ENCODE measurements at regions not wholly inside any gene's neighbourhood (a gene's known extent, or its start where the extent isn't known, plus 50 kb on each side); places are given as distances from the start of the nearest gene placed in this dataset.

GRCh38 chr7:25552998-25553397, 324.7 kb upstream of the NPVF start:
- TF ChIP-seq, protein P1, sequence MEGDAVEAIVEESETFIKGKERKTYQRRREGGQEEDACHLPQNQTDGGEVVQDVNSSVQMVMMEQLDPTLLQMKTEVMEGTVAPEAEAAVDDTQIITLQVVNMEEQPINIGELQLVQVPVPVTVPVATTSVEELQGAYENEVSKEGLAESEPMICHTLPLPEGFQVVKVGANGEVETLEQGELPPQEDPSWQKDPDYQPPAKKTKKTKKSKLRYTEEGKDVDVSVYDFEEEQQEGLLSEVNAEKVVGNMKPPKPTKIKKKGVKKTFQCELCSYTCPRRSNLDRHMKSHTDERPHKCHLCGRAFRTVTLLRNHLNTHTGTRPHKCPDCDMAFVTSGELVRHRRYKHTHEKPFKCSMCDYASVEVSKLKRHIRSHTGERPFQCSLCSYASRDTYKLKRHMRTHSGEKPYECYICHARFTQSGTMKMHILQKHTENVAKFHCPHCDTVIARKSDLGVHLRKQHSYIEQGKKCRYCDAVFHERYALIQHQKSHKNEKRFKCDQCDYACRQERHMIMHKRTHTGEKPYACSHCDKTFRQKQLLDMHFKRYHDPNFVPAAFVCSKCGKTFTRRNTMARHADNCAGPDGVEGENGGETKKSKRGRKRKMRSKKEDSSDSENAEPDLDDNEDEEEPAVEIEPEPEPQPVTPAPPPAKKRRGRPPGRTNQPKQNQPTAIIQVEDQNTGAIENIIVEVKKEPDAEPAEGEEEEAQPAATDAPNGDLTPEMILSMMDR (IDR thresholded peaks at IDR 0.05), result no peak
- TF ChIP-seq POLR2A (IDR thresholded peaks at IDR 0.05) (no peak), POLR2AphosphoS5 (IDR thresholded peaks at IDR 0.05) (no peak)

All from breast epithelium (tissue), 3 donors.